ENCODE measurements at regions not wholly inside any gene's neighbourhood (a gene's known extent, or its start where the extent isn't known, plus 50 kb on each side); places are given as distances from the start of the nearest gene placed in this dataset.

DNA sequence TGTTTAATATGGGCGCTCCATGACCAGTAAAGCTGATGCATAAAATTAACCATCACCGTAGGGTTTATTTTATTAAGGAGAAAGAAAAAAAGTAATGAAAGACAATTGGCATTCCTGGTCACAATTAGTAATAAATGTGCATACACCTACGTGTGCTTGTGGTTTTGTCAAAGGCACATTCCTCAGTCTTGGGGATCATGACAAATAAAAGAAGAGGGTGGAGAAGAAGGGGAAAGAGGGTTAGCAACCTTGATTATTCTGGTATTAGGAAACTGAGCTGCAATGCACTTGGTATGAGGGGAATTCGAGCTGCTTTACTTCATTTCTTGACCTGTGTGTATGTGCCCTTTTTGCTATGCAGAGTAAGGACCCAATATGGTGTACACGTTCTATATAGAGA, 1798.3 kb upstream of the PCDH7 start:
- DNase-seq (ENCODE audit: low spot score) = no peak

DNA sequence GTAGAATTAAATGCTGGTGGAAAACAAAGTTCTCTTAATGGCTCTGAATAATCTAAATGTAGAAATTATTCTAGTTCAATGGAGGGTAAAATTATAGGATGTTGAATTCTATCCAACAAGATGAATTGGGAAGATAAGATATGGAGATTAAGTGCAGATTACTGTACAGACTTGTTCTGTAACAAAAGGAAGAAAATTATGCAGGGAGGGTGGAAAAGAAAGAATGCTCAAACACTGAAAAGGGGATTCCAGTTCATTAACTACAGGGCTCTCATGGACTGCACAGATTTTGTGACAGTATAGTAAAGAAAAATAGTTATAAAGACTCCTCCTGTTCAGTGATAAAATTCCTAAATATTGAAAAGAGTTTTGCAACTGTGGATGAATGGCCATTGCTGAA, 1794.0 kb upstream of the PCDH7 start:
- DNase-seq (ENCODE audit: low spot score) = no peak

DNA sequence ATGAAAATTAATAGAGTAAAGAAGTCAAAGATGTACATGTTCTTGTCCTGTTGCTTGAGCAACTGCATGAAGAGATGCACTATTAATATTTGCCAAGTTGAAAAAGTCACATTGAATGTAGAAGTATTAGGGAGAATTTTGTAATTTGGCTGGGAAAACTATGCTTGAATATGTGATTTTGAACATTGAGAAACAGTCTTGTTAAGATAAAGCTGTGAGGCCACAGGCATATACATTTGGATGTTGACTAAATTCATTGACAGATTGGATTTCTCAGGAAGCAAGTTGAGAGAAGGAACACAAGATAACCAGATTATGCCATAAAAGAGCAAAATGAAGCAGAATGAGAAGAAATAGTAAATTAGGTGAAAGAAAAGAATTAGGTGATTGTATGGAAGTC, 1777.5 kb upstream of the PCDH7 start:
- no peak for DNase-seq (ENCODE audit: low spot score)

DNA sequence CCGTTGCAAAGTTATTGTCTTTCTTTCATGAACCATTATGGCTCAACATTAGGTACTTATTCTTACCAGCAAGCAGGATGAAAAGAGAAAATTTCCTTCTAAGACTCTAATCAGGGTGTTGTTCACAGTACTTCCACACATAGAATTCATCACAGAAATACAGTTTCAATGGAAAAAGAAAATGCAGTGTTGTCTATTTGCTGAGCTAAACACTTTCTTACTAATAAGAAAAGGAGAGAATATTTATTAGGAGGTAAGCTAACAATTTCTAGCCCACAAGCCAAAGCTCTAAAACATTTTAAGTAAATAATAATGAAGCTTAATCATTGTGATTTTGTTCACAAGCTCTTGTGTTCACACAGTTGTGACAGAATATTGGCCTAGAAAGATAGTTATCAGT, 1772.8 kb upstream of the PCDH7 start:
- no peak for DNase-seq (ENCODE audit: low spot score)

DNA sequence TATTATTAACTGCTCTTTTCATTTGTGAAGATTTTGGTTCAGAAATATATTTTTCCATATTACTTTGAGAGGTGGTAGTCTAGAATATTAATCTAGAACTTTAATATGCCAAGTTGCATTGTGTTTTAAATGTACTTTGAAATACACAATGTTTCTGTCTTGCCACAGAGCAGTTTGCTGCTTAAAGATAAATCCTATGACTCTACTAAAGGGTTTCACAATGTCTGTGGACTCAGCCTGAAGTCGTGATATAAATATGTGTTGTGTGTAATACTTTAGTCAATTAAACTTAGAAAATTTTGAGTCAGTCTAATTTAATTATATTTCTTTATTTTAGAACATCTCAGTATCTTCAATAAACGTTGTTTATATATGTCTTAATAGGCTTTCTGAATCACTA, 1771.7 kb upstream of the PCDH7 start:
- DNase-seq (ENCODE audit: low spot score) = no peak

DNA sequence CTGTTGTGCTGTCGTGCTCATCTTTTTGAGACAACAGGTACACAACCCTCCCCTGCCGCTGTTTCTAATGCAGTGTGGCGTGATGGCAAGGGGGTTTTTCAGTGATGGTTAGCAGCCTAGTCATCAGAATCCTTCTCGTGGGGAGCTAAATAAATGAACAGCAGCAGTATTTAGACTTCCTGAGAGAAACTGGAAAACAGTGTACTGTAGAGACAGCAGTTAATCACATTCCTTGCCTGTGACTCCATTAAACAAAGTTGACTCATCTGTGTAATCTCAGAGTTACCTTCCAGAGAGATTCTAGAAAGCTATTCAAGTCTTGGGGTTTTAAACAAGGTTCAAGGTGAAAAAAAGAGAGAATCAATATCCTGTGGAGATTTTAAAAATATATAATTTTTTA, 1753.2 kb upstream of the PCDH7 start:
- DNase-seq (ENCODE audit: low spot score) = no peak

DNA sequence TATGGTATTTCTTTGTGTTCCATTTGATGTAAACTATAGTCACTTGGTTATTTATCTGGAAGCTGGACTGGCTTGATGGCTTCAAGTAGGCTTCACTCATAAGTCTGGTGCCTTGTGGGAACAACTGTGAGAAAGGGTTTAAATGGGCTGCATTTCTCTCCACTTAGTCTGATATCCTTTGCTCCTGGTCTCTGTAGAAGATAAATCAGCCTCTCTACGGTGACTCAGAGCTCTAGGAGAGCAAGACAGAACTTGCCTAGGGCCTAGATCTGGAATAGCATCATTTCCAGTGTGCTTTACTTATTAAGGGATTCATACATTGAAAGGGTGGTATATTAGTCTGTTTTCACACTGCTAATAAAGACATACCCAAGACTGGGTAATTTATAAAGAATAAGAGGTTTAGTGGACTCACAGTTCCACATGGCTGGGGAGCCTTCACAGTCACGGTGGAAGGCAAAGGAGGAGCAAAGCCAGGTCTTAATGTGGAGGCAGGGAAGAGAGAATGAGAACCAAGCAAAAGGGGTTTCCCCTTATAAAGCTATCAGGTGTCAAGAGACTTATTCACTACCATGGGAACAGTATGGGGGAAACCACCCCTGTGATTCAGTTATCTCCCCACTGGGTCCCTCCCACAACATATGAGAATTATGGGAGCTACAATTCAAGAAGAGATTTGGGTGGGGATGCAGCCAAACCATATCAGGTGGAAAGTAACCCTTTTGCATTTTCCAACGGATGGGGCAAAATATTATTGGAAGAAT, 1746.4 kb upstream of the PCDH7 start:
- DNase-seq (ENCODE audit: low spot score) = no peak

DNA sequence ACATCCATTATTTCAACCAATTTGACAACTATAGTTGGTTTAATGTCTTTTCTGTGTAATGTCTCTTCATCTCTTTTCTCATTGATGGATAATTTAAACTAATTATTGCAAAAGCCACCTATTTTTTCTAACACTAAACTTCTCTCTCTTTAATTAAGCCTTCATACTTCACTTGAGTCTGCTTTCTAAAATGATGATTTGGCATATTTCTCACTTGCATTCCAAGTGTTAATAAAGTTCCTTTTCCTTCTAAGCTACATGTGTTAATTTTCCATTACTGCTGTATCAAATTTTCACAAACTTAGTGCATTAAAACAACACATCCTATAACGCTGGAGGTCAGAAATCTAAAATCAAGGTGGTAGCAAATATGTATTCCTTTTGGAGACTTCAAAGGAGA, 1743.8 kb upstream of the PCDH7 start:
- no peak for DNase-seq (ENCODE audit: low spot score)

DNA sequence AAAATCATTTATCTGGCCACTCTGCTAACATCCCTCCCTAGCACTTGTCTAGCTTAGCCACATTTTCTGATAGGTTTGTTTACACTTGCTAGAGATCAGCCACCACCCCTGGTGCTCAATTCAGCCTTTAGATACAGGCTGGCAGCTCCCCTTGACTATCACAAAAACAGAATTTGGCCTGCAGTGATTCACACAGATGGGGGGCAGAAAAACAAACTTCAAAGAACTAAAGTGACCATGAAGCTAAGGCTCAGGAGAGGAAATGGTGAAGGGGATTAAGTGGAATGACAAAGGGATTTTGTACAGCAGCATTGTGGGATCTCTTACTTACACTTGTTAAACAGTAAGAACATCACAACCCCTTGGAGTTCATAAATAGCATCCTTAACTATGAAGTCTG, 1718.0 kb upstream of the PCDH7 start:
- DNase-seq (ENCODE audit: low spot score) = no peak

DNA sequence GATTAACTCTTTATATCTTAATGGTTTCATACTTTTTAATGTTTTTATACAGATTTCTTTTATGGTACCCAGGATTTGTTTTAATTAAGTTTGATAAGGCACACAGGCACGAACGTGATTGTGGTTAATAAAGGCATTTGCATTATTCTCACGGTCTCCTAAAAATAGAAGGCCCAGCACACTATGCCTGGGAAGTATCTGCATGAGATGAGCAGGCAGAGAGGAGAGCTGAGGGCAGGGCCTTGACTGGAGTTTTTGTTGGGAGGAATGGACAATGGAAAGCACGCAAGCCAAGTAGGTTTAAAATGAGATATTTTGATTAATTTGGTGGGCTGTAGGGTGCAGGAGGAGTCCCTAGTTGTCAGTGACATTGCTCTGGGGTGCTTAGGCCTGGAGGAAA, 1714.3 kb upstream of the PCDH7 start:
- no peak for DNase-seq (ENCODE audit: low spot score)

DNA sequence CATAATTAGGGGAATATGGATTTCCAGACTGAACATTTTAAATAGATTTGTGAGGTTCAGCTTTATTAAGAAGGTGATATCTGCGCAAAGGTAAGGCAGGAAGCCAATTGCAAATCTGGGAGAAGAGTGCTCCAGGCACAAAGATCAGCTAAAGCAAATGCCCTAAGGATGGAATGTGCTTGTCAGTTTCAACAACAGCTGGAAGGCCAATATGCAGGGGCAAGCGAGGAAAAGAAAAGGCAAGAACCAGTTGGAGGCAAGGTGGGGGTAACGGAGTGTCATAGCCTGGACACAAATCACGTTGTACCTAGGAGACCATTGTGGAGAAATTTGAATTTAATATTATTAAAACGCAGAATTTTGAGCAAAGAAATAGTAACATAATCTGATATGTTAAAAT, 1710.3 kb upstream of the PCDH7 start:
- no peak for DNase-seq (ENCODE audit: low spot score)

DNA sequence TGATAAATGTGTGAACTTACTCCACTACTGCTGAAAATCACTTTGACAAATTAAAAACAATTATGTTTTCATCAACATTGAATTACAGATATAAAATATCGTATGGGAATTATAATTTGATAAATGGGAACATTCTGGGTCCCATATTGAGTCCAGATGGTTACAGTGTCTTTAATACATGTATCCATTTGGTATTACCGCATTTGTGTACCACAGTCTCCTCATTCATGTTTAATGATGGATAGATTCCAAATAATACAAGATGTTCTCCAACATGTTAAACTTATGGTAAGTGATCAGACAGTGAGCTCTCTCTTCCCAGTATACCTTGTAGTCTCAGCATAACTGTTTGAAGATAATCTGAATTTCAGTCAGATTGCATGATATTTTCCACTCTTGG, 1706.8 kb upstream of the PCDH7 start:
- no peak for DNase-seq (ENCODE audit: low spot score)

DNA sequence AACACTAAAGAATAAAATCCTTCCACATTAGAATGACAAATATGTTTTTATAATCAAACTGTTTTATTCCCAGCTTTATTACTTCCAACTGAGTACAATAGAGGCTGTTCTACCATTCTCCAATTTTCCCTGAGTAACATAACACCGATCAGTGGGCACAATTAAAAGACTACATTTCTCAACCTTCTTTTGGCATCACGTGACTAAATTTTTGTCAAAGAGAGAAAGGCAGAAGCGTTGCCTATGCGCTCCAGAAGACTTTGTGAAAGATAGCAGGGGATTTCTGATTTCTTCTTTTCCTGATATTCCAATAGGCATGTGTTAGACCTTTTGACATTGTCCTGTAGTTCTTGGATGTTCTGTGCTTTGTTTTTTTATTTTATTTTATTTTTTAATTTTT, 1705.6 kb upstream of the PCDH7 start:
- no peak for DNase-seq (ENCODE audit: low spot score)

DNA sequence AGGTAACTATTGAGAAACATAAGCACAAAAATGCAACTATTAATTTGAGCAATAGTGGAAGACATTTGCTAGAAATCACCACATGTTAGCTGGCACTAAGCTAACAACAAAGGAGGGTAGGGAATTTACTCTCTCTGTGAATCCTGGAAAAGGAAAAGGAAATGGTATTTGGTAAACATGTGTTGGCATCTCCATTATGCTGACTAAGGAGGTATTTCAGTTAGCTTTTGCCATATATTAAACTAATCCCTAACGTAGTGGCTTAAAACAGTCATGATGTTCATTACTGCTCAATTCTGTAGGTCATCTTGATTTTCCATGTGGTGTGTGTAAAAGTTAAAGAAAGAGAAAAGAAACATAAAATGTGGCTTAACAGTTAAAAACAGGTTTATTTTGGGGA, 1686.5 kb upstream of the PCDH7 start:
- no peak for DNase-seq (ENCODE audit: low spot score)

DNA sequence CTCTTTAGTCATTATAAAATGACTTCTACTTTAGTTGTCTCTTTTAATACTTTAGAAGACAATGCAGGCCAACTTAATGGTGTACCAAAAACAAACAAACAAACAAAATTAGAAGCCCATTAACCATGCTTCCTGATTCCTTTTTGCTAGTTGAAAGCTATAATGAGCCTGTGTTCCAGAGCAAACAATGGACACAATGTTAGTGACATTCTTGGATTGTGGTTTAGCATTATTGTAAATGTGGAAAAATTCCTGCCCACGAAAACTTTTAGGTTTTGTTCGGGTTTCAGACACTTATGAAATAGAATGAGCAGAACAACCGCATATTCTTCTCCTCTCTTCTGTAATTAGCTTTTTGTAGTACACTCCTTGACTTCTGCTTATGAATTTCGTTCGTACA, 1682.7 kb upstream of the PCDH7 start:
- no peak for DNase-seq (ENCODE audit: low spot score)

DNA sequence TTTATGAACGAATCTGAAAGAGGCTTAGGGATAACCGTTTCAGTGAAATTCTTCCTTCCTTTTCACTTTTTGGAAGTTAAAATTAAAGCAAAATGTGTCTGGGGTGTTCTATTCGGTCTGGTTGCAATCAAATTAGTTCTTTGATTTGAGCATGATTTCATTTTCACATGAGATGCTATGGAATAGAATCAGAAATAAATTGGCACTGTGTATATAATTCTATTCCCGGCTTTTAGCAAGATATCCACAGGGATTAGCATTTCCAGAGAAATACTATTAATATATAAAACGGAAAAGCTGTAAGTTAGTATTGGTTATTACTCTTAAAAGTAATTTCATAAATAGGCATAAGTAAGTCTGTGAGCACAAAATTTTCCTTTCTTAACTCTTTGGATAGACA, 1676.8 kb upstream of the PCDH7 start:
- no peak for DNase-seq (ENCODE audit: low spot score)

DNA sequence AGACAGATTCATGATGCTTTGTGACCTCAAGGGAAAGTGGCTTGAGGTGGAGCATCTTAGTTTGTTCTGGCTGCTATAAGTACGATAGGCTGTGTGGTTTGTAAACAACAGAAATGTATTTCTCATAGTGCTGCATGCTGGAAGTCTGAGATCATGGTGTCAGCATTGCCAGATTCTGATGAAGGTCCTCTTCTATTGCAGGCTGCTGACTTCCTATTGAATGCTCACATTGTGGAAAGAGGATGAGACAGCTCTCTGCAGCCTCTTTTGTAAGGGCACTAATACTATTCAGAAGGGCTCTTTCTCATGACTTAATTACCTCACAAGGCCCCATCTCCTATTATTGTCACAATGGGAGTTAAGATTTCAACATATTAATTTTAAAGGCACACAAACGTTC, 1674.0 kb upstream of the PCDH7 start:
- no peak for DNase-seq (ENCODE audit: low spot score)

DNA sequence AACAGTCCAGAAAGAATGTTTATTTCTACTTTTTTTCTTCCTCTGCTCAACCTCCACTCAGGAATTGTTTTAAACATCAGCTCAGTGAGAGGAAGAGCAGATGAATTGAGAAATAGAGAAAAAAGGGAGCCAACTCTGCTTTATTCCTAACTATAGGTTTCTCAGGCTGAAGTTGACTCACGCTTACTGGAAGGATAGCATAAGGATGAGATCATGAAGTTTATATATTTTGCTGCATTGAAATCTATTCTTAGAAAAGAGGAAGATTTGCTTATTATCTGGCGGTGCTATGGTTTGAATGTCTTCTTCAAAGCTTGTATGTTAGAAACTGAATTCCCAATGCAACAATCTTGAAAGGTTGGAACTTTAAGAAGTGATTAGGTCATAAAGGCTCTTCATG, 1673.4 kb upstream of the PCDH7 start:
- no peak for DNase-seq (ENCODE audit: low spot score)

DNA sequence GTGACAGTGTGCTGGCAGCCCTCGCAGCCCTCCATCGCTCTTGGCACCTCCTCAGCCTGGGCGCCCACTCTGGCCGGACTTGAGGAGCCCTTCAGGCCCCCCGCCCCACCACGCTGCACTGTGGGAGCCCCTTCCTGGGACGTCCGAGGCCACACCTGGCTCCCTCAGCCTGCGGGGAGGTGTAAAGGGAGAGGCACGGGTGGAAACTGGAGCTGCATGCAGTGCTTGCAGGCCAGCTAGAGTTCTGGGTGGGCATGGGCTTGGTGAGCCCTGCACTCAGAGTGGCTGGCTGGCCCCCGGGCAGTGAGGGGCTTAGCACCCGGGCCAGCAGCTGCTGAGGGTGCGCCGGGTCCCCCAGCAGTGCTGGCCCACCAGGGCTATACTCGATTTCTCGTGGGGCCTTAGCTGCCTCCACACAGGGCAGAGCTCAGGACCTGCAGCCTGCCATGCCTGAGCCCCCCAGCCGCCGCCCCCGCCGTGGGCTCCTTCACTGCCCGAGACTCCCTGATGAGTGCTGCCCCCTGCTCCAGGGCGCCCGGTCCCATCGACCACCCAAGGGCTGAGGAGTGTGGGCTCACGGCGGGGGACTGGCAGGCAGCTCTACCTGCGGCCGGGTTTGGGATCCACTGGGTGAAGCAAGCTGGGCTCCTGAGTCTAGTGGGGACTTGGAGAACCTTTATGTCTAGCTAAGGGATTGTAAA, 1672.7 kb upstream of the PCDH7 start:
- no peak for DNase-seq (ENCODE audit: low spot score)

DNA sequence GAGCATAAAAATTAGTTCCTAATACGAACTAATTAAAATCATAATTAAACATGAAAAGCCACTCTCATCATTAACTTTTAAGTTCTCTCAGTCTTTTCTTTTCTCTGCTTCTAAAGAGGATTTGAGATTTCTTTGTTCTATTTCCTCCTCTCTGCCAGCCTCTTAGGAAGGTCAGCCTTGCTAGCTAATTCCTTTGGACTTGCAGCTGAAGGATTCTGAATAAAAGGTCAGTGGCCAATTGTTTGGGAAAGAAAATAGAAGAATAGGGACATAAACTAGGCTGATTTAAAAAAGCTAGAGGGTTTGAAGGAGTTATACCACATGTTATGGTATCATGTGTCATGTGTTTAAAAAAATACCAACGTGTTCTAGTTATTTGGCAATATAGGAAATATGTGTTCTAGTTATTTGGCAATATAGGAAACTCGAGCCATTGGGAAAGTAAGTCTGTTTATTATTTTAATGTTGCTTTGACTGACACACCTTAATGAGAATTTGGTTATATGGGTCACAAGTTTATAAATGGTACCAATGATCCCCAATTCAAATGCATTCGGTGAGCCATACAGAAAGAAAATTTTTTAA, 1668.7 kb upstream of the PCDH7 start:
- DNase-seq (ENCODE audit: low spot score) = no peak

DNA sequence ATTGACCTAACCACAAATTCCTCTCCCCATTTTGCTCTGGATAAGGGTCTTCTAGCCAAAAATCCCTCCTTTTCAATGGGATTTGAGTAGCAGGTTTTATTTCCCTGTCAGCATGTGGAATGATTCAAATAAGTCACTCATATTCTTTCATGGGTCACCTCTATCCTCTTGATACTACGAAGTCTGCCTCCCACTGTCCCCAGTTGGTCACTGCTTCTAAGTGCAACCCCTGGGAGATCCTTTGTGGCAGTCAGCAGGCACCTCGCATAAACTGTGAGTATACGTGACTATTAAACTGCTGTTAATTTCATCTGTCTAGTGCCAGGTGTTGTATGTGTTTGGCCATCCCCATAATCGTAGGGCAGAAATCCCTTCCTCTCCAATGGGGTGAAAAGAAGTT, 1667.9 kb upstream of the PCDH7 start:
- no peak for DNase-seq (ENCODE audit: low spot score)

DNA sequence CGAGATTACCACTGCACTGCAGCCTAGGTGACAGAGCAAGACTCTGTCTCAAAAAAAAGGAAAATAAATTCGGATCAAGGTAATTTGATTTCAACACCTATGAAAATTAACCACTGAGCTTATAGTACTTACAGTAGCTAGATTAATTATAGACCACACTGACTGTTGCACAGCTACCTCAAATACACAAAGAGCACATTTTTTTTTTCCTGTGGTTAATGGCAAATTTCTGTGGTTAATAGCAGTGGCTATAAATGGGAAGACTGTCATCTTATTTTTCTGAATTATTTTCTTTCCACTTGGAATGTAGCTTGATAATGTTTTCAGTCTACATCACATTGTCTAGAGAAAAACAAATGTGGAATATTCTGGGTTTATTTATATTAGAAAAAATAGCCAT, 1661.6 kb upstream of the PCDH7 start:
- no peak for DNase-seq (ENCODE audit: low spot score)

DNA sequence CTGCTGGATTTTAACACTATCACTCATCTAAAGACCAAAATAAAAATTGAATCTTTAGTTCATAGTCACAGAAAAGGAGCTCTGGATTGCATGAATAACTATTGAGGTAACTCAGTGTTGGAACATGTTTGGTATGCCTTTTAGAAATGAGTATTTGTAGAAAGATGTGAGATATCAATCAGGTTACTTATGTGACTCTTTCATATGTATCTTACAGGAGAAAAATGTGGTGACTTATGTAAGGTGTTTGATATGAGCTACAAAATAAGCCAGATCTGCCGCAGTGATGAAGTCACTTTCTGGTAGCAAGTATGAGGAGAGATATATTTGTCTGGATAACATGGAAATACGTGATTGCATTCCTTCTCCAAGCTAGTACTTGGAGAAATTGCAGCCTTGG, 1653.3 kb upstream of the PCDH7 start:
- DNase-seq (ENCODE audit: low spot score) = no peak

Measured in SK-N-DZ (cell line).